Transverse colon (tissue), 4 donors: ENCODE measurements at regions not wholly inside any gene's neighbourhood (a gene's known extent, or its start where the extent isn't known, plus 50 kb on each side); places are given as distances from the start of the nearest gene placed in this dataset.

Experiments
- DNase-seq: peaks from one replicate; pipeline ENCODE4 v3.0.0-alpha.2; 2019
- H3K27ac ChIP-seq, 4 donors: fragments of 200-600 bp; sonication (generic); 2 replicates each; pipeline ENCODE4 v1.5.1; 2016 to 2018; ENCODE audit warnings: inconsistent platforms in 4 of 4
- H3K27me3 ChIP-seq: fragments of 200-600 bp; sonication (generic); 2 replicates; pipeline ENCODE4 v1.5.1; 2017; ENCODE audit warnings: inconsistent platforms
- H3K36me3 ChIP-seq, 4 donors: fragments of 200-600 bp; sonication (generic); 2 replicates each; pipeline ENCODE4 v1.5.1; 2017 to 2019; ENCODE audit warnings: inconsistent platforms in 4 of 4
- H3K4me1 ChIP-seq, 4 donors: fragments of 200-600 bp; sonication (generic); 2 replicates each; pipeline ENCODE4 v1.5.1; 2017 to 2020; ENCODE audit warnings: inconsistent platforms in 4 of 4
- H3K4me3 ChIP-seq, 4 donors: fragments of 200-600 bp; sonication (generic); 1 replicate in 1 of 4; 2 replicates in 3 of 4; pipeline versions ENCODE4 v1.5.1 to v1.6.1; 2017 to 2019; ENCODE audit warnings: inconsistent platforms in 4 of 4
- H3K9me3 ChIP-seq, 2 donors: fragments of 200-600 bp; sonication (generic); 2 replicates each; pipeline ENCODE4 v1.5.1; 2017 to 2019; ENCODE audit warnings: inconsistent platforms in 2 of 2
- CTCF ChIP-seq, 5 experiments: fragments of 200-600 bp in 3 of 5; fragments of 450-650 bp in 2 of 5; sonication (generic) in 3 of 5; IDR thresholded peaks; 1 replicate in 2 of 5; 2 replicates in 3 of 5; pipeline ENCODE4 v1.5.1; 2016 to 2017; ENCODE audit warnings: antibody characterized with exemption in 5 of 5, inconsistent platforms in 3 of 5, mild to moderate bottlenecking in 2 of 5, moderate library complexity in 1 of 5
- EP300 ChIP-seq: sonication (generic); formaldehyde crosslinking; IDR thresholded peaks from one replicate; pipeline ENCODE4 v1.6.1; 2017; ENCODE audit warnings: antibody characterized with exemption, low read depth
- POLR2A ChIP-seq: fragments of 450-650 bp; IDR thresholded peaks from one replicate; pipeline ENCODE4 v1.6.1; 2016; ENCODE audit warnings: antibody characterized with exemption, mild to moderate bottlenecking, moderate library complexity
- POLR2AphosphoS5 ChIP-seq, 3 donors: sonication (generic); formaldehyde crosslinking; IDR thresholded peaks; one replicate each; pipeline ENCODE4 v1.6.1; 2016; ENCODE audit warnings: antibody characterized with exemption in 3 of 3
- WGBS, 2 donors: methylation state at CpG; one replicate each; pipeline ENCODE4 v1.1.5; 2018; ENCODE audit warnings: low coverage in 1 of 2; 5-methylcytosine and 5-hydroxymethylcytosine counted together
- in situ Hi-C, 4 donors: fragments of 200-750 bp; cut with MboI; loops; one replicate each; pipeline versions ENCODE4 v1.15.0 to v1.15.1; 2017; ENCODE audit warnings: low sequenced_read_pairs in 3 of 4, low pct_ligation_motif_present in 1 of 4, low pct_unique_long_range_greater_than_20kb in 1 of 4
- intact Hi-C: fragments of 100-400 bp; cut with DNase I; formaldehyde crosslinking; loops from one replicate; pipeline ENCODE4 v1.15.1; 2023; ENCODE audit warnings: low total_unique reads

GRCh38 chr7:25431956-25432450 is 203.7 kb upstream of the NPVF start:
- intact Hi-C loops: no loop called here
- no peaks in the 10 kb centered on the region for H3K9me3 ChIP-seq
- no peak overlapping the region for H3K27ac ChIP-seq
- DNase-seq: no peak
- in situ Hi-C loops: no loop called here
- H3K4me1 ChIP-seq: peaks cover 0 to 7% (median 0%) of the 10 kb centered on the region in 4 donors
- TF ChIP-seq EP300 (no peak), CTCF (IDR thresholded peaks at IDR 0.05) (no peak), POLR2A (no peak), POLR2AphosphoS5 (IDR thresholded peaks at IDR 0.05) (no peak)
- no peaks in the 10 kb centered on the region for H3K27me3 ChIP-seq
- WGBS, 2 donors: 73 to 87% methylated on average over 2 to 3 of the region's 3 CpGs
- H3K4me3 ChIP-seq: no peak overlapping the region
- no peaks in the 10 kb centered on the region for H3K36me3 ChIP-seq

- TF ChIP-seq CTCF (IDR thresholded peaks at IDR 0.05) (no peak), EP300 (no peak), POLR2A (no peak), POLR2AphosphoS5 (IDR thresholded peaks at IDR 0.05) (no peak)
- peaks cover 0 to 7% (median 0%) of the 10 kb centered on the region in 4 donors for H3K4me1 ChIP-seq
- DNase-seq: no peak
- in situ Hi-C loops (no loop called here), intact Hi-C loops (no loop called here)
- H3K9me3 ChIP-seq: no peaks in the 10 kb centered on the region
- 68 to 79% methylated on average over 1 to 2 of the region's 2 CpGs for WGBS, 2 donors
- H3K4me3 ChIP-seq: no peak overlapping the region
- H3K36me3 ChIP-seq: no peaks in the 10 kb centered on the region
- H3K27ac ChIP-seq: no peak overlapping the region
- no peaks in the 10 kb centered on the region for H3K27me3 ChIP-seq
These were observed 204.5 kb upstream of the NPVF start for GRCh38 chr7:25432807-25433206.

GRCh38 chr7:25436413-25436812 is 208.1 kb upstream of the NPVF start:
- Histone ChIP-seq H3K27me3 (no peaks in the 10 kb centered on the region), H3K36me3 (no peaks in the 10 kb centered on the region), H3K27ac (no peak overlapping the region), H3K4me3 (no peak overlapping the region), H3K9me3 (peaks cover 0 to 15% of the 10 kb centered on the region in 2 donors), H3K4me1 (no peaks in the 10 kb centered on the region)
- intact Hi-C loops (no loop called here), in situ Hi-C loops (no loop called here)
- TF ChIP-seq POLR2A: no peak
- no peak for TF ChIP-seq CTCF (IDR thresholded peaks at IDR 0.05)
- no peak for TF ChIP-seq POLR2AphosphoS5 (IDR thresholded peaks at IDR 0.05)
- no peak for TF ChIP-seq EP300
- WGBS, 2 donors: 95 to 96% methylated on average over 3 of the region's 3 CpGs
- DNase-seq: no peak

GRCh38 chr7:25437308-25437707 is 209.0 kb upstream of the NPVF start:
- Histone ChIP-seq H3K27me3 (no peaks in the 10 kb centered on the region), H3K9me3 (peaks cover 8 to 15% of the 10 kb centered on the region in 2 donors), H3K4me3 (no peak overlapping the region), H3K27ac (no peak overlapping the region), H3K36me3 (no peaks in the 10 kb centered on the region), H3K4me1 (no peaks in the 10 kb centered on the region)
- DNase-seq: no peak
- TF ChIP-seq POLR2A (no peak), EP300 (no peak), CTCF (IDR thresholded peaks at IDR 0.05) (no peak), POLR2AphosphoS5 (IDR thresholded peaks at IDR 0.05) (no peak)
- intact Hi-C loops: no loop called here
- in situ Hi-C loops: no loop called here
